Activated CD4-positive, alpha-beta T cell treated with anti-CD3 and anti-CD28 coated beads, Interleukin-2, amount 50 U/mL, for 4 hours (primary cell): ENCODE measurements at regions not wholly inside any gene's neighbourhood (a gene's known extent, or its start where the extent isn't known, plus 50 kb on each side); places are given as distances from the start of the nearest gene placed in this dataset.
"Not testable (repeated sequence)": the region's sequence is repeated elsewhere in the genome, so short reads cannot be mapped to it uniquely, and the experiment has no call there.

Experiments
- DNase-seq, 2 experiments: peaks; one replicate each; pipeline ENCODE4 v3.0.0-alpha.2; 2020

DNA sequence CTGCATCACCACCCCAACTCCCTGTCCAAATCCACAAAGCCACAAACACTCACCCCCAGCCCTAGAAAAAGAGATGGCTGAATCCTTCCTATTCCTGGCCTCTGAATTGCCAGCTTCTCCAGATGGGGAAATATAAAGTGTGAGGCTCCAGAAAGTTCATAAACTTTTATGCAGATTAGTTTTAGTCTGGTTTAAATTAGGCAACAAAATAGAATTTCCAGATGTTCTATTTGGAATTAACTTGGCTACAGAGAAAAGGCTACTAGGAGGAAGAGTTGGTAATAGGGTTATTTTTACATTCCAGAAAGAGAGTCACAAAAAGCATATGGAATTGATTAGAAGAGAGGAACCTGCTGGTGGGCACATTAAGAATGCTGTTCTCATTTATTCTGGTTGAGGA is 56.0 kb downstream of the EN1 start:
- no peak for DNase-seq

DNA sequence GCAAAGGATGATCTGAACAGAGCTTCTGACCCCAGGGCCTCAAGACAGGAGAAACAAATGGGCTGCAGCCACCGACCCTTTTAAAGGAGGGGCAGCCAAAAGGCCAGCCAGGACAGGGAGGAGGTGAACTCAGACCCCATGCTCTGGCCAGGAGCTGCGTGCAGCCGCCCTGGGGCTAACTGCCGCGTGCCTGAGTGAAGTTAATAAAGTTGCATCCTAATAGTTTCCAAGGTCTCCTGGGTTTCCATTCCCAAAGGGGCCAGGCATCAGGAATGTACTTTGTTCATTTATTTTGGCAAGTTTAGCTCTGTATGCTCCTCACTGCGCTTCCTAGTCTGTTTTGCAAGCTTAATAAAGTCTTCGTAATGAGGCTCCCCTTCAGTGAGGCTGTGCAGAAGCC is 60.7 kb downstream of the EN1 start:
- no peak for DNase-seq

DNA sequence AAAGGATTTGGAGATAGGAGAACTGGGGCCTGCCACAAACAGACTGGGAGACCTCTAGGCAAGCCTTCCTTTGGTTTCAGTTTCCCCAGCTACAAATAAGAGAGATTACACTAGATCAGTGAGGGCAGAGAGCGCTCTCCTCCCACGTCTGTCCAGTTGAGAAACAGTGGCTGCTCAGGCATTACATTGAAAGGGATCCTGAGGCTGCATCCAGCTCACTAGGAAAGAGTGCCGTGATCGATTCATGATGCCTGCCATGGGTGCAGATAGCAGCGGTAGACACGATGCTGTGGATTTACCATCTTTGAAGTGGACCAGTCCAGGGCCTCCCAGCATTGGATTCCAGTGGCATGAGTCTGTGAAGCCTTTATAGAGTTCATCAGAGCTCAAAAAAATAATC is 62.6 kb downstream of the EN1 start:
- DNase-seq = no peak

GRCh38 chr2:118779362-118779761 is 68.1 kb downstream of the EN1 start:
- DNase-seq = no peak

GRCh38 chr2:118774458-118775133 is 72.9 kb downstream of the EN1 start:
- no peak for DNase-seq

- no peak for DNase-seq
Observed at GRCh38 chr2:118773826-118774225, 73.6 kb downstream of the EN1 start.

- no peak for DNase-seq
Observed at GRCh38 chr2:118772487-118773200, 74.8 kb downstream of the EN1 start.

DNA sequence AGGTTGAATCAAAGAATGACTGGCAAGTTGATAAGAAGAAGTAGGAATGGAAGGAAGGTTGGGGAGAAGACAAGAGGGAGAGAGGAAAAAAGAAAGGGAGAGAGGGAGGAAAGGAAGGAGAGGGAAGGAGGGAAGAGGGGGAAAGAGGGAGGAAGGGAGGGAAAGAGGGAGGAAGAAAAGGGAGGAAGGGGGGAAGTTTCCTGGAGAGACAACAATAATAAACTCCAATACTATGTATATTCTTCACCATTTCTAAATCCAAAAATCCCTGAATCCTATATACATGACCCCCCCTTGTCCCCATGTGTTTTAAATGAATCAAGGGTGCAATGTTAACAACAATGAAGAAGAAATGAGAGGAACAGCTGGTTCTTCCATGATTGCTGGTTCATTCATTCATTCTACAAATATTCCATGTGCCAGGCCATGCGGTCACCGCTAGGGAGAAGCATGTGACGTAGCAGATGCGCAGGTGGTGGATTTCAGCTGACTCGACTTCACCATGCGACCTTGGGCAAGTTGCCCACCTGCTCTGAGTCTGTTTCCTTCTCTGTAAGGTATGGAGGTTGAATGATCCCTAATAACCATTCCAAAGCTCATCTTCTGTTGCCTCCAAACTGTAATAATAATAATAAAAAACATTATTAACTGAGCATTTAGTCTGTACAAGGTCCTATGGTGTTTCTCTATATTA is 77.6 kb downstream of the EN1 start:
- DNase-seq = no peak

DNA sequence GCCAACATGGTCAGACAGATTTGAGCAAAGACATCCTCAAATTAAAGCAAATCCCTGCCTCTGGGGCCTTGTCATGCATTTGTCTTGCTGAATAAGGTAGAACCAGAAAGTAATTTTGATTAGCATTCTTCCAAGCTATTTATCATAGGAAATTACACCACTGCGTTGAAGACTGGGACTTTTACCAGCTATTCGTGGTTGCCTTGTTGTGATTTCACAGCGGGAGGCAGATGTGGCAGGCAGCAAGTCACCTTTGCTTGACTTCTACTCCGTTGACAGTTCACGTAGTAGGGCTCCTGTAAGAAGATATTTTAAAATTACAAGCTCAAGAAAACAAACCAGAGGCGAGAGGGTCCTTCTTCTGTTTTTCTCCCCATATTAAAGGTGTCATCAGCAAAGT is 80.6 kb downstream of the EN1 start:
- DNase-seq = no peak

DNA sequence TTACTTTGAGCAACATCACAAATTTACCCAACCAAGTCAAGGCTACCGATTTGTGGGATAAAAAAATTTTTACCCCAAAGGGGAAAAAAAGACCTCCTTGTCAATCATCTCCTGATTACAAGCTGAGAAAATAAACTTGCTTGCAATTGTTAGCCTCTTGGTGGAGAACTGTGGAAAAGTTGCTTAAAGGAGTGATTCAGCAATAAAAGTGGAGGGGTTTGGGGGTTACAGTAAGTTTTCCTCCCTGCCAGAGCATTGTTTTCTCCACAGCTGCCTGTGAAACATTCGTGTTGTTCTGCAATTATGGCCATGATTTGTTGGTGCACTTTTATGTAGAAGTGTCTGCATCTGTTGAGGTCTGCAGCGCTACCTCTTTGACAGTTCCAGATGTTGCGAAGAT is 82.6 kb downstream of the EN1 start:
- DNase-seq = no peak

DNA sequence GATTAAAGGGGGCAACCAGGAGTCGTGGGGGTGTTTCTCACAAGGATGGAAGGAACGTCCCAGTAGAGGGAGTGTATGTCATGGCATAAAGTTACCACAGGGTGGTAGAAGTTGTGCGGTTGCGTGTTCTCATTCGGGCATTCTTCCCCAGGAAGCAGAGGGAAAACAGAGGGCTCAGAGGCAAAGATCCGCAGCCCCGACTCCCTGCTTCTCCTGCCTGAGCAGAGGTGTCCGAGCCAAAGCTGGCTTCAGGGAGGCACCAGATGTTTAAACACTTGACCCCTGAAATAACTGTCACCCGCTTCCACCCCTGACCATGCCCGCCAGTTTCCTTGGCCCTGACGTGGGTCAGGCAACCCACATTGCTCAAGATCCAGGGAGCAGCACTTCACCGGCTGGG is 83.7 kb downstream of the EN1 start:
- no peak for DNase-seq

- no peak for DNase-seq
Observed at GRCh38 chr2:118762290-118762689, 85.2 kb downstream of the EN1 start.

DNA sequence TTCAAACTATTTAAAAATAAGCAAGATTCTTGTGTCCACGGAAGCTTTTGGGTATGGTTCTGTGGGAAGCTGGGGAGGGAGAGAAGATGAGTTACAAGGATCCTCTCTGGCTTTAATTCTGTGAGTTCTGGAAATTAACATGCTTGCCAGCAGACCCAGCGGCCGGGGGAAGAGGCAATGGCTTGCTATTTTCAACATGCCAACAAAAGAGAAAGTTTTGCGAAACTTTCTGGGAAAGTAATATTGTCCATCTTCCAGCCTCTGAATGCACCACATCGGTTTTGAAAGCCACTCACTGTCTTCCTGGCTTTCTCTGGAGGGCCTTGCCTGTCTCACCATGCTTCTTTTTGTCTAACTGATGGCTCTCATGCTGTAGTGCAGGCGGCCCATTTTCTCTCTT is 85.7 kb downstream of the EN1 start:
- DNase-seq = no peak

DNA sequence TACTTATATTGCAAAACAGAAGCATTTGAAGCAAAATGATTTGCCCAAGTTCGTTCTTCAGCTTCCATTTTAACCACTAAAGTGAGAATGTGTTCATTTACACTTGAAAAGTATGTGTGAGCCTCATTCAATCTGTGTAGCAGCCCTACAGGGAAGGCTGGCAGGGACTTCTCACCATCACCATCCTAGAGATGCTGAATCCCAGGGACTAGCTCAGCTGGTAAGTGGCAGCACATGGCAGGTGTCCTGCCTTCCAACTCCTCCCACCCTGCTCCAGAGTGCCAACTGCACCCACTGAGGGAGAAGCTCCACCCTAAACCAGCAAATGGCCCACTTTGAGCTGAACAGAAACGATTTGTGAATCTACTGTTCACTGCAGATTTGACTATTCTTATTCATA is 91.5 kb downstream of the EN1 start:
- DNase-seq = no peak

DNA sequence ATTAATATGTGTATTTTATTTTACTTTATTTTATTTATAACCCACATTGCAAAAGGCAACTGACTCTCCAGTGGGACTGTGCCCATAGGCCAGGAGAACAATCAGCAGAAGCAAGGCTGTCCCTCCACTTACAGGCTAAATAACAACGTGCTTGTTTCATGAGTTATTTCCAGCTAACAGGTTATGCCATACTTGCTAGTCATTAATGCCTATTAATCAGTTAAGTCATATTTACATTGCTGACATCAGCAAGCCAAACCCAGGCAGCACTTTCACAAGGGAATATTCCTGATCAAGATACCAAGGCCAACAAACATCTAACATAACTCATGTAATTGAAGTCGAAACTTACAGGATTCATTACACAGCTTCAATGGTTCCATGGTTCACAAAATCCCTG is 92.1 kb downstream of the EN1 start:
- no peak for DNase-seq

DNA sequence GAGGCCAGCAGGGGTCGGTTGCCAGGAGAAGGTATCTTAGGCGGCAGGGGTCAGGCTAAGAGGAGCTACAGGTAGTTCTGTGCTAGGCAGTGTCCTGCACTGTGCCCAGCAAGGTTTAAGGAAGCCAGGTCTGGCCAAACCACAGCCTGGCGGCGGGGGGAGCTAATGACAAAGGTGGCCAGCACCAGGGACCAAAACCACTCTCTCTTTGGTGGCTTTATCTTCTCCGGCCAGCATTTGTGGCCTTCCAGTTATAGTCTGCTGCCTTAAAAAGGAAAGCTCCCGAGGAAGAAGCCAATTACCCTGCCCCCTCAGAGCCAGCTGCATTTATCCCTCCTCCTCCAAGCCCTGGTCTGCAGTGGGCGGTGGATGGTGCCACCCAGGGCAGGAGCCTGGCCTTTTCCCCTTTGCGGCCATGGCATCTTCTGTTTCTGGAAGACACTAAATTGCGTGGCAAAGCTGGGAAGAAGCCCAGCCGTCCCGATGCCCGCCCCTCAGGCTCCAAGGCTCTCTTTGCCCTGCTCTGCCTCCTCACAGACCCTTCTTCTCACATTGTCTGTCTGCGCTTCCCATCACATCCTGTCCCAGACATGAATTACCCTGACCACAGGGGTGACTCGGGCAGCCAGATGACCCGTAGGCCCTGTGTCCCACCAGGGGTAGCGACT is 94.6 kb downstream of the EN1 start:
- no peak for DNase-seq

GRCh38 chr2:118750959-118751565 is 96.4 kb downstream of the EN1 start:
- no peak for DNase-seq

- DNase-seq = no peak
Observed at GRCh38 chr2:118748245-118748885, 99.1 kb downstream of the EN1 start.

- DNase-seq = no peak
Observed at GRCh38 chr2:118747637-118748036, 99.8 kb downstream of the EN1 start.

DNA sequence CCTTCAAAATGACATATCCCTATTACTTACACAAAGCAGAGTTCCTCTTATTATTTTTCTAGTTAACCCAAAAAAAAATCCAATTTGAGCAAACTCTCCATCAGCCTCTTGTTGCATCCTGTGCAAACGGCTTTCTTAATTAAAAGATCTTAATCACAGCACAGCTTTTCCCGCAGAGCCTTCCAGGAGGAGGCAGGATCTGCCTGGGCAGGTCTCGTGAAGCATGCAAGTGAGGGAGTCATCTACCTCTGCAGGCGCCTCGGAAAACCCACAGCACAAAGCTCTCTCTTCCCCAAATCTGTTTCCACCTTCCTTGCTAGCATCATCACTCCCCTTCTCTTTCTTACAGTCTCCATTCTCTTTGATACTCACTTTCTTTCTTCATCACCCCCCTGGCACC is 100.4 kb downstream of the EN1 start:
- DNase-seq = no peak

- not testable (repeated sequence) for DNase-seq
Observed at GRCh38 chr2:118744682-118745181, 102.7 kb downstream of the EN1 start.

GRCh38 chr2:118738524-118739308 is 108.7 kb downstream of the EN1 start:
- no peak for DNase-seq
